ENCODE measurements at regions not wholly inside any gene's neighbourhood (a gene's known extent, or its start where the extent isn't known, plus 50 kb on each side); places are given as distances from the start of the nearest gene placed in this dataset.

DNA sequence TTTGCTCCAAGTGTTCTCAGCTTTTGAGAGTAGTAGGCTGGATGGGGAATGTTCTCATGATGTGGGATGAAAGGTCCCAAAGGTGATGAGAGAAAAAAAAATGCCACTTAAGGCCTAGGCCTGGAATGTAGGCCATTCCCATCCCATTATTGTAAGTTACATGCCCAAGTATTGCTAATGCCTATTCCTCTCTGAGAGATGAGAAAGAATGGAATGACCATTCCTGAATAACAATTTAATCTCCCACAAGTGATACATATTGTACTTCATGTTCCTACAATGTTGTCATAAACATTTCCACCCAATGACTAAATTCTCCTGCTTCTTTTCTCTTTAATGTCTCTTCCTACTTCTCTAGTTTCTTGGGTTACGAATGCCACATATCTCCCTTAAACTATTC, 102.8 kb upstream of the KCNJ16 start:
- Histone ChIP-seq H3K4me3 (no peak overlapping the region), H3K4me1 (ENCODE audit: insufficient read depth) (no peaks in the 10 kb centered on the region), H3K36me3 (no peaks in the 10 kb centered on the region), H3K27me3 (no peaks in the 10 kb centered on the region), H3K27ac (no peak overlapping the region), H3K9me3 (no peaks in the 10 kb centered on the region)
- 88 to 98% (median 90%) methylated on average over 1 of the region's 1 CpG for WGBS, 3 donors
- DNase-seq, result no peak
- intact Hi-C loops (cut with DNase I), result no loop called here
- TF ChIP-seq EP300 (IDR thresholded peaks at IDR 0.05) (no peak), POLR2A (IDR thresholded peaks at IDR 0.05) (no peak)
- TF ChIP-seq, protein P1, sequence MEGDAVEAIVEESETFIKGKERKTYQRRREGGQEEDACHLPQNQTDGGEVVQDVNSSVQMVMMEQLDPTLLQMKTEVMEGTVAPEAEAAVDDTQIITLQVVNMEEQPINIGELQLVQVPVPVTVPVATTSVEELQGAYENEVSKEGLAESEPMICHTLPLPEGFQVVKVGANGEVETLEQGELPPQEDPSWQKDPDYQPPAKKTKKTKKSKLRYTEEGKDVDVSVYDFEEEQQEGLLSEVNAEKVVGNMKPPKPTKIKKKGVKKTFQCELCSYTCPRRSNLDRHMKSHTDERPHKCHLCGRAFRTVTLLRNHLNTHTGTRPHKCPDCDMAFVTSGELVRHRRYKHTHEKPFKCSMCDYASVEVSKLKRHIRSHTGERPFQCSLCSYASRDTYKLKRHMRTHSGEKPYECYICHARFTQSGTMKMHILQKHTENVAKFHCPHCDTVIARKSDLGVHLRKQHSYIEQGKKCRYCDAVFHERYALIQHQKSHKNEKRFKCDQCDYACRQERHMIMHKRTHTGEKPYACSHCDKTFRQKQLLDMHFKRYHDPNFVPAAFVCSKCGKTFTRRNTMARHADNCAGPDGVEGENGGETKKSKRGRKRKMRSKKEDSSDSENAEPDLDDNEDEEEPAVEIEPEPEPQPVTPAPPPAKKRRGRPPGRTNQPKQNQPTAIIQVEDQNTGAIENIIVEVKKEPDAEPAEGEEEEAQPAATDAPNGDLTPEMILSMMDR (IDR thresholded peaks at IDR 0.05), result no peak

DNA sequence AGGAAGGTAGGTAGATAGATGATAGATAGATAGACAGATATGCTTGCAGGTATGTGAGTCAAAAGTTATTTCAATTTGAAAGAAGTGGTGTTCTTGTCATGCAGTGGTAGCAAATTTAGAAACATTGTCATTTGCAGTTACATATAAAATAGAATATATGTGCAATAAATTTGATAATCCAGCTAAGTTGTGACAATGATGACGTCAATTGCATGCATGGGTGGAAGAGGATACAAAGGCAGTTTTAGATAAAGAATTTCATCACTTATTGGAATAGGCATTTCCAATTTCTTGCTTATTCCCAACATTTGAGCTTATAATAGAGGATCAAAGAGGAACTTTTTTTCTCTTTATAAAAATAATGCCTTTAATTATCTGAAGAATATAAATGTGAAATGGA, 99.2 kb upstream of the KCNJ16 start:
- WGBS, 3 donors, result 90 to 94% (median 90%) methylated on average over 1 of the region's 1 CpG

DNA sequence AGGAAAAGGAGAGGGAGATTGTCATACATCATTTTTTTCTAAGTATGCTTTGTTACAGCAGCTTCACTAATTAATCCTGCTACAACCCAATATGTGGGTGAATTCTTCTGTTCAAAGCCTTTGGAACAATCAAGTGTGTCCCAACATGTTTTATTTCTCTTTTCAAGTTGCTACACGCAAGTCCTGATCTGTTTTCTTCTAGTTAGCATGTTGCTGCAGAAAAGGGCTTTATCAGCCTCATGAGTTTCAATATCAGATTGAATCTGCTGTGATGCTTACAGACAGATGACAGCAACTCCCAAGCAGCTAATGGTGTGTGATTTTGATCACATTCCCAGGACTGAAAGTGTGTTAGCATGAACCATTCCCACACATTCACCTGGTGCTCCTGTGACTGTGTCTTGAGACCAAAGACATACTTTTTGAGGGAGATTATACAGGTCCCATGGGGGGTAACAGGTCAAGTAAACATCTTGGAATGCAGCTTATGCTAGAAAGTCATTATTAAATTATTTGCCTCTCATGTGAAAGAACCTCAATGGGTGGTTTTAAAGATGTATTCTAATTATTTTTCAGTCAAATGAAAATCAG, 96.9 kb upstream of the KCNJ16 start:
- Histone ChIP-seq H3K36me3 (no peaks in the 10 kb centered on the region), H3K27ac (no peak overlapping the region), H3K4me3 (no peak overlapping the region), H3K4me1 (ENCODE audit: insufficient read depth) (no peaks in the 10 kb centered on the region), H3K9me3 (no peaks in the 10 kb centered on the region), H3K27me3 (no peaks in the 10 kb centered on the region)
- 94 to 95% (median 94%) methylated on average over 1 of the region's 1 CpG for WGBS, 3 donors
- DNase-seq, result no peak
- no peak for TF ChIP-seq EP300 (IDR thresholded peaks at IDR 0.05)
- TF ChIP-seq, protein P1 (IDR thresholded peaks at IDR 0.05), result no peak
- no peak for TF ChIP-seq POLR2A (IDR thresholded peaks at IDR 0.05)
- intact Hi-C loops (cut with DNase I), result no loop called here

More for the DNA sequence above, 99.2 kb upstream of the KCNJ16 start:
- TF ChIP-seq, protein P1 (IDR thresholded peaks at IDR 0.05), result no peak
- TF ChIP-seq EP300 (IDR thresholded peaks at IDR 0.05) (no peak), POLR2A (IDR thresholded peaks at IDR 0.05) (no peak)
- no peak for DNase-seq
- Histone ChIP-seq H3K9me3 (no peaks in the 10 kb centered on the region), H3K4me3 (no peak overlapping the region), H3K27me3 (no peaks in the 10 kb centered on the region), H3K4me1 (ENCODE audit: insufficient read depth) (no peaks in the 10 kb centered on the region), H3K27ac (no peak overlapping the region), H3K36me3 (no peaks in the 10 kb centered on the region)
- intact Hi-C loops (cut with DNase I), result no loop called here

DNA sequence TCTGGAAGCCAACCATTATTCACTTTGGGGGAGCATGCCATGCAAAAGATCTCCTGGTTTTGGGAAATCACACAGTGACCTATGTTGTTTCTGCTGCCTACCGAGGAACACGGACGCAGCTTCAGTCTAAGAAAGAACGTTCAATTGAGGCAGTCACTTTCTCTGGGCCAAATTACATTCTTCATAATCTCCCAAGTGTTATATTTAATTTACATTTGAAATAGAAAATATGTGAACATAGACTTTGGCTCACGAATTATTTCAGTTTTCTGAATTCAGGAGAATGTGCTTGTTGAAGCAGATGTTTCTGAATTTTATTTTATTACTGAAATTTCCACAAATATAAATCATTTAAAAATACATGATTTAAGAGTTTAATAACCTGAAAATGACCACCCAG, 93.6 kb upstream of the KCNJ16 start:
- intact Hi-C loops (cut with DNase I), result no loop called here
- Histone ChIP-seq H3K4me3 (no peak overlapping the region), H3K9me3 (no peaks in the 10 kb centered on the region), H3K4me1 (ENCODE audit: insufficient read depth) (no peaks in the 10 kb centered on the region), H3K27me3 (no peaks in the 10 kb centered on the region), H3K27ac (no peak overlapping the region), H3K36me3 (no peaks in the 10 kb centered on the region)
- WGBS, 3 donors, result 39 to 61% (median 54%) methylated on average over 5 of the region's 5 CpGs
- TF ChIP-seq, protein P1 (IDR thresholded peaks at IDR 0.05), result no peak
- TF ChIP-seq EP300 (IDR thresholded peaks at IDR 0.05) (no peak), POLR2A (IDR thresholded peaks at IDR 0.05) (no peak)
- no peak for DNase-seq

Measured in ovary (tissue), 7 donors.